ENCODE measurements at regions not wholly inside any gene's neighbourhood (a gene's known extent, or its start where the extent isn't known, plus 50 kb on each side); places are given as distances from the start of the nearest gene placed in this dataset.

DNA sequence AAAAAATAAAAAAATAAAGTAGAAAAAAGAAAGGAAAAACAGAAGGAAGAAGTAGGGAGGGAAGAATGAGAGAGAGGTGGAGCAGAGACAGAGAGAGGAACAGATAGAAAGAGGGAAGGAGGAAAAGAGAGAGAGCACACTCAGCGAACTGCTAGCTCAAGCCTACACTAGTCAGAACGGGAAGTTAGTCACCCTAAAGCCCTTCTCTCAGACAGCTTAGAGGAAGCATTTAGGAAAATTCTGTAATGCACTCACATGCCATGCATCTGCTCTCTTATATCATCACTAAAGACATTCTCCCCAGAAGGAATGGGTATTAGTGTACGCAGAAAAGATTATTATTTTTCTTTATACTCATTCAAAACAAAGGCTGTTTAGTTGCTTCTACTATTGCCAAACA lies 68.1 kb upstream of the SULT1C3 start:
- DNase-seq (ENCODE audit: low read depth, low spot score) (no peak), FAIRE-seq (peak; percentile 88)
- H3K79me2 ChIP-seq (ENCODE audit: control insufficient read depth, insufficient read depth, low read length) = no peaks in the 10 kb centered on the region
- no peaks in the 10 kb centered on the region for H4K20me1 ChIP-seq (ENCODE audit: control insufficient read depth, extremely low read depth, insufficient read depth, low read length)
- dilution Hi-C loops (cut with MboI; ENCODE audit: extremely low pct_ligation_motif_present, low sequenced_read_pairs) = no loop called here
- H3K9me3 ChIP-seq (ENCODE audit: control insufficient read depth, low read depth, low read length) = no peaks in the 10 kb centered on the region
- H3K4me2 ChIP-seq (ENCODE audit: control insufficient read depth, extremely low read depth, insufficient read depth, low read depth, low read length) = no peak overlapping the region
- no peak for TF ChIP-seq EZH2 (IDR thresholded peaks at IDR 0.05; ENCODE audit: low read length)
- TF ChIP-seq, protein P1, sequence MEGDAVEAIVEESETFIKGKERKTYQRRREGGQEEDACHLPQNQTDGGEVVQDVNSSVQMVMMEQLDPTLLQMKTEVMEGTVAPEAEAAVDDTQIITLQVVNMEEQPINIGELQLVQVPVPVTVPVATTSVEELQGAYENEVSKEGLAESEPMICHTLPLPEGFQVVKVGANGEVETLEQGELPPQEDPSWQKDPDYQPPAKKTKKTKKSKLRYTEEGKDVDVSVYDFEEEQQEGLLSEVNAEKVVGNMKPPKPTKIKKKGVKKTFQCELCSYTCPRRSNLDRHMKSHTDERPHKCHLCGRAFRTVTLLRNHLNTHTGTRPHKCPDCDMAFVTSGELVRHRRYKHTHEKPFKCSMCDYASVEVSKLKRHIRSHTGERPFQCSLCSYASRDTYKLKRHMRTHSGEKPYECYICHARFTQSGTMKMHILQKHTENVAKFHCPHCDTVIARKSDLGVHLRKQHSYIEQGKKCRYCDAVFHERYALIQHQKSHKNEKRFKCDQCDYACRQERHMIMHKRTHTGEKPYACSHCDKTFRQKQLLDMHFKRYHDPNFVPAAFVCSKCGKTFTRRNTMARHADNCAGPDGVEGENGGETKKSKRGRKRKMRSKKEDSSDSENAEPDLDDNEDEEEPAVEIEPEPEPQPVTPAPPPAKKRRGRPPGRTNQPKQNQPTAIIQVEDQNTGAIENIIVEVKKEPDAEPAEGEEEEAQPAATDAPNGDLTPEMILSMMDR (optimal IDR thresholded peaks at IDR 0.05 in 1 of 3, IDR thresholded peaks at IDR 0.05 in 1 of 3, conservative IDR thresholded peaks at IDR 0.05 in 1 of 3; ENCODE audit: extremely low read depth in 1 of 3, insufficient read depth in 2 of 3, low read length in 3 of 3) = no peak
- H3K9ac ChIP-seq (ENCODE audit: control insufficient read depth, extremely low read depth, insufficient read depth, low read length) = no peak overlapping the region
- no peak overlapping the region for H2AFZ ChIP-seq (ENCODE audit: control insufficient read depth, low read length)
- no peak overlapping the region for H3K4me3 ChIP-seq (ENCODE audit: control insufficient read depth in 2 of 3, extremely low read depth in 1 of 3, insufficient read depth in 2 of 3, low read depth in 1 of 3, low read length in 3 of 3)
- H3K9me1 ChIP-seq (ENCODE audit: control insufficient read depth, extremely low read depth, insufficient read depth, low read length) = no peaks in the 10 kb centered on the region
- no peaks in the 10 kb centered on the region for H3K4me1 ChIP-seq (ENCODE audit: control insufficient read depth, extremely low read depth, insufficient read depth, low read length)
- no peak overlapping the region for H3K27ac ChIP-seq (ENCODE audit: control insufficient read depth, insufficient read depth, low read length)
- H3K27me3 ChIP-seq (ENCODE audit: control insufficient read depth, extremely low read depth, insufficient read depth, low read length) = no peaks in the 10 kb centered on the region
- H3K36me3 ChIP-seq (ENCODE audit: control insufficient read depth in 2 of 2, extremely low read depth in 1 of 2, insufficient read depth in 2 of 2, low read length in 2 of 2) = no peaks in the 10 kb centered on the region

DNA sequence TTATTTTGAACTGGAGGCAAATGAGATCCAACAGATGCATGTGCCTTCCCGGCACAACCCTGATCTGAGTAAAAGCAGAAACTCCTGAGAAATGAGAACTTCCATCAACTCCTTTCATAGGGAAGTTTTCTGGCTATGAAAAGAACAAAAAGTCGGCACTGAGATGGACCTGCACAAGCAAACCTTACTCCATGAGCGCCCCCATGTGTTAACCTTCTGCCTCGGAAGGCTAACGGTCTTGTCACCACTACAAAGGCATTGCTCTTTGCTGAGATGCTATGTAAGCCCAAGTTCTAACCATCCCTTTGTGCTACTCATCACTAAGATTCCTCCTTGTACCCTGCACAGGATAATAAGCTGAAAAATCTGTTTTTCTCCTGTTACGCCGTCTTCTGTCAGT lies 57.3 kb upstream of the SULT1C3 start:
- Histone ChIP-seq H3K4me2 (ENCODE audit: control insufficient read depth, extremely low read depth, insufficient read depth, low read depth, low read length) (no peak overlapping the region), H3K27me3 (ENCODE audit: control insufficient read depth, extremely low read depth, insufficient read depth, low read length) (no peaks in the 10 kb centered on the region), H3K9ac (ENCODE audit: control insufficient read depth, extremely low read depth, insufficient read depth, low read length) (no peak overlapping the region), H2AFZ (ENCODE audit: control insufficient read depth, low read length) (no peak overlapping the region), H3K4me3 (ENCODE audit: control insufficient read depth in 2 of 3, extremely low read depth in 1 of 3, insufficient read depth in 2 of 3, low read depth in 1 of 3, low read length in 3 of 3) (no peak overlapping the region), H3K4me1 (ENCODE audit: control insufficient read depth, extremely low read depth, insufficient read depth, low read length) (no peaks in the 10 kb centered on the region), H3K9me1 (ENCODE audit: control insufficient read depth, extremely low read depth, insufficient read depth, low read length) (no peaks in the 10 kb centered on the region), H4K20me1 (ENCODE audit: control insufficient read depth, extremely low read depth, insufficient read depth, low read length) (no peaks in the 10 kb centered on the region), H3K36me3 (ENCODE audit: control insufficient read depth in 2 of 2, extremely low read depth in 1 of 2, insufficient read depth in 2 of 2, low read length in 2 of 2) (no peaks in the 10 kb centered on the region), H3K9me3 (ENCODE audit: control insufficient read depth, low read depth, low read length) (no peaks in the 10 kb centered on the region), H3K79me2 (ENCODE audit: control insufficient read depth, insufficient read depth, low read length) (no peaks in the 10 kb centered on the region), H3K27ac (ENCODE audit: control insufficient read depth, insufficient read depth, low read length) (no peak overlapping the region)
- dilution Hi-C loops (cut with MboI; ENCODE audit: extremely low pct_ligation_motif_present, low sequenced_read_pairs) = no loop called here
- FAIRE-seq (peak; percentile 51), DNase-seq (ENCODE audit: low read depth, low spot score) (no peak)
- no peak for TF ChIP-seq EZH2 (IDR thresholded peaks at IDR 0.05; ENCODE audit: low read length)
- TF ChIP-seq, protein P1 (optimal IDR thresholded peaks at IDR 0.05 in 1 of 3, IDR thresholded peaks at IDR 0.05 in 1 of 3, conservative IDR thresholded peaks at IDR 0.05 in 1 of 3; ENCODE audit: extremely low read depth in 1 of 3, insufficient read depth in 2 of 3, low read length in 3 of 3) = peak; percentile 56 to 82 (median 61)
